ENCODE measurements at regions not wholly inside any gene's neighbourhood (a gene's known extent, or its start where the extent isn't known, plus 50 kb on each side); places are given as distances from the start of the nearest gene placed in this dataset.

- DNase-seq (ENCODE audit: low spot score) = no peak
- no peak overlapping the region for H3K4me3 ChIP-seq
- no peaks in the 10 kb centered on the region for H3K36me3 ChIP-seq
- TF ChIP-seq POLR2AphosphoS5 (IDR thresholded peaks at IDR 0.05) (no peak), CTCF (IDR thresholded peaks at IDR 0.05) (no peak), POLR2A (IDR thresholded peaks at IDR 0.05) (no peak)
- H3K4me1 ChIP-seq (replicated peaks) = no peaks in the 10 kb centered on the region
- H3K9me3 ChIP-seq = no peaks in the 10 kb centered on the region
- H3K27me3 ChIP-seq (replicated peaks; ENCODE audit: insufficient read depth) = no peaks in the 10 kb centered on the region
- no peak overlapping the region for H3K27ac ChIP-seq
- intact Hi-C loops (cut with DNase I) = no loop called here
These were observed 218.3 kb upstream of the NRIP1 start for GRCh38 chr21:15283138-15283537.

- Histone ChIP-seq H3K4me1 (replicated peaks) (no peaks in the 10 kb centered on the region), H3K36me3 (no peaks in the 10 kb centered on the region), H3K27me3 (replicated peaks; ENCODE audit: insufficient read depth) (no peaks in the 10 kb centered on the region), H3K9me3 (no peaks in the 10 kb centered on the region), H3K27ac (no peak overlapping the region), H3K4me3 (no peak overlapping the region)
- TF ChIP-seq POLR2A (IDR thresholded peaks at IDR 0.05) (no peak), CTCF (IDR thresholded peaks at IDR 0.05) (no peak), POLR2AphosphoS5 (IDR thresholded peaks at IDR 0.05) (no peak)
- 50% methylated on average over 2 of the region's 2 CpGs for WGBS
- intact Hi-C loops (cut with DNase I) = no loop called here
- DNase-seq (ENCODE audit: low spot score) = no peak
These were observed 219.0 kb upstream of the NRIP1 start for GRCh38 chr21:15283789-15284188.

DNA sequence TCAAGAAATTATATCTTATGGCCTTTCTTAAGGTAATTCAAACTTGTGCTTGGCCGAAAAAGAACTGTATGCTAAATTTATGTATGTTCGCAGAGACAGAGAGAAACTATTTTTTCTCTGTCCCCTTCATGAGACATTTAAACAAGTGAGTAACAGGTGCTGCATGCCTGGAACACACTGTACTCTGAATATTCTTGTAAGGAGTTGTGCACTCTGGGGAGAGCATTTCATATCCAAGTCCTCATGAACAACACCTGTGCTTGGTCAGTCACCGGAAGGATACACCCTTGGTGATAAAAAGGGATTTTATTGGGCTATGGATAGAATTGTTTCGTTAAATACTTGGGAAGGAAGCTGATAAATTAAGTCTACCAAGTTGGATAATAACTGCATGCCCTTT is 220.8 kb upstream of the NRIP1 start:
- no peak for DNase-seq (ENCODE audit: low spot score)
- Histone ChIP-seq H3K27ac (no peak overlapping the region), H3K27me3 (replicated peaks; ENCODE audit: insufficient read depth) (no peaks in the 10 kb centered on the region), H3K36me3 (no peaks in the 10 kb centered on the region), H3K9me3 (no peaks in the 10 kb centered on the region), H3K4me3 (no peak overlapping the region), H3K4me1 (replicated peaks) (no peaks in the 10 kb centered on the region)
- TF ChIP-seq CTCF (IDR thresholded peaks at IDR 0.05) (no peak), POLR2AphosphoS5 (IDR thresholded peaks at IDR 0.05) (no peak), POLR2A (IDR thresholded peaks at IDR 0.05) (no peak)
- 80% methylated on average over 4 of the region's 4 CpGs for WGBS
- intact Hi-C loops (cut with DNase I) = no loop called here

GRCh38 chr21:15289246-15289645 is 224.4 kb upstream of the NRIP1 start:
- Histone ChIP-seq H3K27ac (no peak overlapping the region), H3K9me3 (no peaks in the 10 kb centered on the region), H3K4me3 (no peak overlapping the region), H3K27me3 (replicated peaks; ENCODE audit: insufficient read depth) (no peaks in the 10 kb centered on the region), H3K4me1 (replicated peaks) (no peaks in the 10 kb centered on the region), H3K36me3 (no peaks in the 10 kb centered on the region)
- TF ChIP-seq POLR2A (IDR thresholded peaks at IDR 0.05) (no peak), CTCF (IDR thresholded peaks at IDR 0.05) (no peak), POLR2AphosphoS5 (IDR thresholded peaks at IDR 0.05) (no peak)
- 98% methylated on average over 13 of the region's 13 CpGs for WGBS
- intact Hi-C loops (cut with DNase I) = no loop called here
- no peak for DNase-seq (ENCODE audit: low spot score)

DNA sequence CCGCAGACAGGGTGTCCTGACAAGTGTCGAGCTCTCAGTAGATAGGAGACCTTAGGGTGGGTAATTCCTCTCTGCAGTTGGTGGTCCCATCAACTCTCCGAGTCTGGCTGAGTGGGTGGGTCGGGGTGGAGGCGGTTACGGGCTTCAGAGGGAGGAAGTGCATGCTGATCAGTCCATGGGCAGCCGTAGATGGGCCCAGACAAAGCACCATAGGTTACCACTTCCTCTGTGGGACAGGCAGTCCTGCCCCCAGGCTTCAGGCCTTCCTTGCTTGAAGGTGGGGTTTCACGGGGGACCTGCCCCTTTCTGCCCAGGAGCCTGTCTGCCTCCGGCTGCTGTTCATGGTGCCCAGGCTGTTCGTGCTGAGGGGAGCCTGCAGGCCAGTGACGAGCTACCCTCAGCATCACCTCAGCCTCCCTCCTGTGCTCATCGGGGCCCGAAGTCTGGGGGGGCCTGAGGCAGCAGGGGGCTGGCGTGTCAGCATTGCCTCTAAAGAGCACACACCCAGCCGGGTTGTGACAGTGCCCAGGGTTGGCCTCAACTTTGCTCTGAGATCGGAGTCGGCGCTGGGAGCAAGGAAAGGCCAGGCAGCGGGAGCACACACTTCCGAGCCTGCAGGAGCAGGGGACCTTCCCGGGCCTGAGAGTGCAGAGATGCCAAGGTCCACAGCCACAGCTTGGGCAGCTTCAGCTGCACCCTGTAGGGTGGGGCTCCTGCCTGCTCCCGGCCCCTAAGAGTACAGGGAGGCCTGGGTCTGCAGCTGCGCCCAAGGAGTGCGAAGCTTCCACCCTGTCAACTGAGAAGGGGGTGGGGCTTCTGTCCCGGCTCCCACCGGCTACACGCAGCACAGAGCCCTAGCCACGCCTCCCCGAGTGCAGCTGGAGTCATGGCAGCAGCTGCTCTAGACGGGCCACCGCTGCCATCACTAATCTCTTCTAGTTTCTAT is 225.4 kb upstream of the NRIP1 start:
- TF ChIP-seq POLR2A (IDR thresholded peaks at IDR 0.05) (no peak), POLR2AphosphoS5 (IDR thresholded peaks at IDR 0.05) (no peak), CTCF (IDR thresholded peaks at IDR 0.05) (no peak)
- intact Hi-C loops (cut with DNase I) = no loop called here

More for the DNA sequence above, 225.4 kb upstream of the NRIP1 start:
- 71% methylated on average over 30 of the region's 31 CpGs for WGBS
- peak; percentile 14 for DNase-seq (ENCODE audit: low spot score)
- Histone ChIP-seq H3K9me3 (no peaks in the 10 kb centered on the region), H3K36me3 (no peaks in the 10 kb centered on the region), H3K4me1 (replicated peaks) (no peaks in the 10 kb centered on the region), H3K27me3 (replicated peaks; ENCODE audit: insufficient read depth) (no peaks in the 10 kb centered on the region), H3K4me3 (no peak overlapping the region), H3K27ac (no peak overlapping the region)

Measured in prostate gland (tissue), 2 donors.